ENCODE measurements at regions not wholly inside any gene's neighbourhood (a gene's known extent, or its start where the extent isn't known, plus 50 kb on each side); places are given as distances from the start of the nearest gene placed in this dataset.
A peak's percentile ranks its signal among the peaks of the same experiment; 100 is the strongest.

DNA sequence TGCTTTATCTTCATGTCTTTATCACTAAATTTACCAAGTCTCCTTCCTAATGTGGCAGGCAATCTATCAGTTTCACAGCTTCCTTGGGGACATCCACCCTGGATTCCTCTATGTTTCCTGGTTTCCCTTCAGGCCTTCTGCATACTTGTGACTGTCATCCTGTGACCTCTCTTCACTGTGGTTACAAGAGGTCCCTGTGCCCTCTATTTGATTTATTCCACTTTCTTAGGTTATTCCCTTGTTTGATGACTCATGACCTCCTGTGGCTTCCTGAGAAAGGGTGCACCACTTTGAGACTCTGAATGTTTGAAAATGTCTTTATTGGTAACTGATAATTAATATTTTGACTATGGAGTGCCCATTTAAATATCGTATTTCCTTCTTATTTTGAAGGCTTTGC, 60.5 kb upstream of the KY start:
- no peak overlapping the region for H3K27ac ChIP-seq (ENCODE audit: insufficient read depth, low read length)
- H3K4me2 ChIP-seq (ENCODE audit: low read depth, low read length), result no peak overlapping the region
- H3K14ac ChIP-seq (replicated peaks; ENCODE audit: low read depth, low read length), result no peak overlapping the region
- H3K9me3 ChIP-seq (ENCODE audit: control insufficient read depth, insufficient read depth, low read length), result no peaks in the 10 kb centered on the region
- H2AK5ac ChIP-seq (ENCODE audit: low read depth, low read length), result no peak overlapping the region
- H3K4me3 ChIP-seq (ENCODE audit: insufficient read depth, low read depth, low read length), result no peak overlapping the region
- no peak overlapping the region for H2BK20ac ChIP-seq (ENCODE audit: low read depth, low read length)
- ChIA-PET CTCF (no interaction called here), POLR2A (ENCODE audit: unreplicated experiment) (no interaction called here)
- ATAC-seq (ENCODE audit: low read depth) (no peak), DNase-seq (peak; percentile 8)
- H3K23ac ChIP-seq (ENCODE audit: low read depth, low read length), result no peak overlapping the region
- in situ Hi-C loops (cut with MboI; ENCODE audit: low sequenced_read_pairs), result no loop called here
- no peaks in the 10 kb centered on the region for H3K36me3 ChIP-seq (ENCODE audit: control insufficient read depth, insufficient read depth, low read length)
- no peak overlapping the region for H2BK15ac ChIP-seq (ENCODE audit: low read depth, low read length)
- H3K9ac ChIP-seq (ENCODE audit: low read depth, low read length), result no peak overlapping the region
- dilution Hi-C loops (cut with HindIII; ENCODE audit: low sequenced_read_pairs, unreplicated experiment), result no loop called here
- no peak overlapping the region for H2BK5ac ChIP-seq (ENCODE audit: low read depth, low read length, poor library complexity, severe bottlenecking)
- no peaks in the 10 kb centered on the region for H4K20me1 ChIP-seq (ENCODE audit: insufficient read depth, low read length)
- peaks cover 8% of the 10 kb centered on the region; the same call in 1 of the 2 replicates for H3K9me1 ChIP-seq (ENCODE audit: insufficient read depth, low read length)
- H4K91ac ChIP-seq (ENCODE audit: insufficient read depth, low read depth, low read length), result no peak overlapping the region
- H3K18ac ChIP-seq (ENCODE audit: low read depth, low read length), result no peak overlapping the region
- H2AFZ ChIP-seq (replicated peaks; ENCODE audit: low read length, poor library complexity), result no peak overlapping the region
- H4K8ac ChIP-seq (ENCODE audit: low read depth in 2 of 2, low read length in 2 of 2), result no peak overlapping the region
- no peak overlapping the region for H3K4ac ChIP-seq (ENCODE audit: low read depth, low read length)
- H3K4me1 ChIP-seq (ENCODE audit: control insufficient read depth, insufficient read depth, low read length), result no peaks in the 10 kb centered on the region
- no peak overlapping the region for H2AK9ac ChIP-seq (replicated peaks; ENCODE audit: low read depth, low read length, poor library complexity)
- no CpG with 5 or more reads among the region's 1 CpG for WGBS, 2 experiments (ENCODE audit: extremely low coverage in 2 of 2, insufficient read length in 1 of 2)
- H4K5ac ChIP-seq (ENCODE audit: low read depth, low read length), result no peak overlapping the region
- H3K56ac ChIP-seq (ENCODE audit: extremely low read depth, insufficient read depth, low read length), result no peak overlapping the region
- H2BK120ac ChIP-seq (ENCODE audit: low read depth, low read length), result no peak overlapping the region
- intact Hi-C loops (cut with micrococcal nuclease), result no loop called here
- no peaks in the 10 kb centered on the region for H3K79me1 ChIP-seq (ENCODE audit: low read depth in 1 of 2, low read length in 2 of 2)
- no TSS peak for BruUV-seq (replicated peaks)
- no peaks in the 10 kb centered on the region for H3K27me3 ChIP-seq (ENCODE audit: control insufficient read depth, insufficient read depth, low read length)
- TF ChIP-seq RCOR1 (IDR thresholded peaks at IDR 0.05; ENCODE audit: insufficient replicate concordance, low read length) (no peak), POLR2A (IDR thresholded peaks at IDR 0.05; ENCODE audit: low read depth, low read length) (no peak), CEBPB (IDR thresholded peaks at IDR 0.05; ENCODE audit: low read depth, low read length) (no peak), FOS (IDR thresholded peaks at IDR 0.05; ENCODE audit: low read depth, low read length) (no peak)
- TF ChIP-seq, protein P1, sequence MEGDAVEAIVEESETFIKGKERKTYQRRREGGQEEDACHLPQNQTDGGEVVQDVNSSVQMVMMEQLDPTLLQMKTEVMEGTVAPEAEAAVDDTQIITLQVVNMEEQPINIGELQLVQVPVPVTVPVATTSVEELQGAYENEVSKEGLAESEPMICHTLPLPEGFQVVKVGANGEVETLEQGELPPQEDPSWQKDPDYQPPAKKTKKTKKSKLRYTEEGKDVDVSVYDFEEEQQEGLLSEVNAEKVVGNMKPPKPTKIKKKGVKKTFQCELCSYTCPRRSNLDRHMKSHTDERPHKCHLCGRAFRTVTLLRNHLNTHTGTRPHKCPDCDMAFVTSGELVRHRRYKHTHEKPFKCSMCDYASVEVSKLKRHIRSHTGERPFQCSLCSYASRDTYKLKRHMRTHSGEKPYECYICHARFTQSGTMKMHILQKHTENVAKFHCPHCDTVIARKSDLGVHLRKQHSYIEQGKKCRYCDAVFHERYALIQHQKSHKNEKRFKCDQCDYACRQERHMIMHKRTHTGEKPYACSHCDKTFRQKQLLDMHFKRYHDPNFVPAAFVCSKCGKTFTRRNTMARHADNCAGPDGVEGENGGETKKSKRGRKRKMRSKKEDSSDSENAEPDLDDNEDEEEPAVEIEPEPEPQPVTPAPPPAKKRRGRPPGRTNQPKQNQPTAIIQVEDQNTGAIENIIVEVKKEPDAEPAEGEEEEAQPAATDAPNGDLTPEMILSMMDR (conservative IDR thresholded peaks at IDR 0.05; ENCODE audit: low read depth, low read length), result no peak

All from IMR-90 (cell line).